Fibroblast of the aortic adventitia (primary cell): ENCODE measurements at regions not wholly inside any gene's neighbourhood (a gene's known extent, or its start where the extent isn't known, plus 50 kb on each side); places are given as distances from the start of the nearest gene placed in this dataset.

ENCODE experiments used
- DNase-seq: peaks from one replicate; pipeline ENCODE4 v3.0.0-alpha.2; 2010; ENCODE audit warnings: low read depth
- H3K4me3 ChIP-seq: 2 replicates; pipeline ENCODE4 v1.5.1; 2011; ENCODE audit warnings: low read depth, mild to moderate bottlenecking, control low read depth, low read length, moderate library complexity
- CTCF ChIP-seq: IDR thresholded peaks from 2 replicates; pipeline ENCODE4 v1.5.1; 2011; ENCODE audit warnings: mild to moderate bottlenecking, low read length, control low read depth, inconsistent platforms; ENCODE audit not compliant: insufficient read depth

- H3K4me3 ChIP-seq, result no peak overlapping the region
- DNase-seq, result no peak
- TF ChIP-seq CTCF, result no peak
These were observed 360.1 kb downstream of the SAMD5 start for GRCh38 chr6:147868427-147869190.

- no peak for TF ChIP-seq CTCF
- DNase-seq, result no peak
- H3K4me3 ChIP-seq, result no peak overlapping the region
These were observed 360.7 kb downstream of the SAMD5 start for GRCh38 chr6:147869201-147869600.

- TF ChIP-seq CTCF, result no peak
- no peak for DNase-seq
- no peak overlapping the region for H3K4me3 ChIP-seq
These were observed 361.4 kb downstream of the SAMD5 start for GRCh38 chr6:147869869-147870268.

GRCh38 chr6:147870506-147871110, 362.1 kb downstream of the SAMD5 start:
- DNase-seq, result no peak
- no peak for TF ChIP-seq CTCF
- H3K4me3 ChIP-seq, result no peak overlapping the region

- TF ChIP-seq CTCF, result no peak
- H3K4me3 ChIP-seq, result no peak overlapping the region
- DNase-seq, result no peak
These were observed 363.5 kb downstream of the SAMD5 start for GRCh38 chr6:147872002-147872401.

- H3K4me3 ChIP-seq, result no peak overlapping the region
- no peak for TF ChIP-seq CTCF
- no peak for DNase-seq
These were observed 365.3 kb downstream of the SAMD5 start for GRCh38 chr6:147873816-147874215.
